ENCODE measurements at regions not wholly inside any gene's neighbourhood (a gene's known extent, or its start where the extent isn't known, plus 50 kb on each side); places are given as distances from the start of the nearest gene placed in this dataset.
"Not testable (repeated sequence)": the region's sequence is repeated elsewhere in the genome, so short reads cannot be mapped to it uniquely, and the experiment has no call there.

DNA sequence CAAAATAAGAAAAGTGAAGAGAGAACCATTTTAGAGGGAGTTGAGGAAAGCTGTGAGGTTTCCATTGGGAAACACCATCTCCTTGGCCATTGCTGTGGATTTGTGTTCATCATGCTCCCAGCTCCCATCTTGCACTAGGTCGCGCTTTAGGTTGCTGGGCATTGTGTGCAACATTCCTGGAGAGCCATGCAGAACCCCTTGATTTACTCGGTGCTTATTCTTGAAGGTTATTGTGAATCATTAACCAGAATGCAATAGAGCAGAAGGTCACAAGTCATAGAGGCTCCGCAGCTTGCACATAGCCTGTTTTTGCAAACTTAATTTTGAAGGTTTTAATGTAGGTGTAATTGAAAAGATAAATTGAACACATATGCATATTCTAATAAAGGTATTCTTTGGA, 239.2 kb upstream of the IL12A start:
- no peak for DNase-seq

DNA sequence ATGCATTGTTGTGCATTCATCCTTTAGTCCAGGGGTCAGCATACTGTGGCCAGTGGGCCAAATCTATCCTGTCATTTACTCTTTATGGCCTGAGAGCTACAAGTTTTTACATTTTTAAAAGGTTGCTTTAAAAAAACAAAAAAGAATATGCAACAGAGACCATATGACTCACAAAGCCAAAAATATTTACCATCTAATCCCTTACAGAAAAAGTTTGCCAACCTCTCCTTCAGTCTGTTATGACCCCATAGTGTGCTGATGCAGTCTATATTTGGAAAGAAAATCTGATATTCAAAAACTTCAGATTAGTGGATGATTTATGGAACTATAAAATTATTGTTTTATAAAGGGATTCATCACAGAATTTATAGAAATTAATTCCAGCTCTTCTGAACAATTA, 237.5 kb upstream of the IL12A start:
- no peak for DNase-seq

DNA sequence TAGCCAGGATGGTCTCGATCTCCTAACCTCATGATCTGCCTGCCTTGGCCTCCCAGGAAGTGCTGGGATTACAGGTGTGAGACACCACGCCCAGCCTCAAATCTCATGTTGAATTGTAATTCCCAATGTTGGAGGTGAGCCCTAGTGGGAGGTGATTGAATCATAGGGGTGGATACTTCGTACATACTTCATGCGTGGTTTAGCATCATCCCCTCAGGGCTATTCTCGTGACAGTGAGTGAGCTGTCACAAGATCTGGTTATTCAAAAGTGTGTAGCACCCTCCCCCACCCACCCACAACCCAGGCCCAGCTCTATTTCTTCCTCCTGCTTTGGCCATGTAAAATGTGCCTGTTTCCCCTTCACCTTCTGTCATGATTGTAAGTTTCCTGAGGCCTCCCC, 236.9 kb upstream of the IL12A start:
- DNase-seq: no peak

DNA sequence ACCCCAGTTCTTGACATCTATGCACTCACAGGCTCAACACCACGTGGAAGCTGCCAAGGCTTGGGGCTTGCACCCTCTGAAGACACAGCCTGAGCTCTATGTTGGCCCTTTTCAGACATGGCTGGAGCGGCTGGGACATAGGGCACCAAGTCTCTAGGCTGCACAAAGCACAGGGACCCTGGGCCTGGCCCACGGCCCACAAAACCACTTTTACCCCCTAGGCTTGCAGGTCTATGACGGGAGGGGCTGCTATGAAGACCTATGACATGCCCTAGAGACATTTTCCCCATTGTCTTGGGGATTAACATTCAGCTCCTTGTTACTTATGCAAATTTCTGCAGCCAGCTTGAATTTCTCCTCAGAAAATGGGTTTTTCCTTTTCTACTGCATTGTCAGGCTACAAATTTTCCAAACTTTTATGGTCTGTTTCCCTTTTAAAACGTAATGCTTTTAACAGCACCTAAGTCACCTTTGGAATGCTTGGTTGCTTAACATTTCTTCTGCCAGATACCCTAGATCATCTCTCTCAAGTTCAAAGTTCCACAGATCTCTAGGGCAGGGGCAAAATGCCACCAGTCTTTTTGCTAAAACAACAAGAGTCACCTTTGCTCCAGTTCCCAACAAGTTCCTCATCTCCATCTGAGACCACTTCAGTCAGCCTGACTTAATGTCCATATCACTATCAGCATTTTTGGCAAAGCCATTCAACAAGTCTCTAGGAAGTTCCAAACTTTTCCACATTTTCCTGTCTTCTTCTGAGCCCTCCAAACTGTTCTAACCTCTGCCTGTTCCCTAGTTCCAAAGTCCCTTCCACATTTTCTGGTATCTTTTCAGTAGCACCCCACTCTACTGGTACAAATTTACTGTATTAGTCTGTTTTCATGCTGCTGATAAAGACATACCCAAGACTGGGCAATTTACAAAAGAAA, 232.1 kb upstream of the IL12A start:
- not testable (repeated sequence) for DNase-seq

DNA sequence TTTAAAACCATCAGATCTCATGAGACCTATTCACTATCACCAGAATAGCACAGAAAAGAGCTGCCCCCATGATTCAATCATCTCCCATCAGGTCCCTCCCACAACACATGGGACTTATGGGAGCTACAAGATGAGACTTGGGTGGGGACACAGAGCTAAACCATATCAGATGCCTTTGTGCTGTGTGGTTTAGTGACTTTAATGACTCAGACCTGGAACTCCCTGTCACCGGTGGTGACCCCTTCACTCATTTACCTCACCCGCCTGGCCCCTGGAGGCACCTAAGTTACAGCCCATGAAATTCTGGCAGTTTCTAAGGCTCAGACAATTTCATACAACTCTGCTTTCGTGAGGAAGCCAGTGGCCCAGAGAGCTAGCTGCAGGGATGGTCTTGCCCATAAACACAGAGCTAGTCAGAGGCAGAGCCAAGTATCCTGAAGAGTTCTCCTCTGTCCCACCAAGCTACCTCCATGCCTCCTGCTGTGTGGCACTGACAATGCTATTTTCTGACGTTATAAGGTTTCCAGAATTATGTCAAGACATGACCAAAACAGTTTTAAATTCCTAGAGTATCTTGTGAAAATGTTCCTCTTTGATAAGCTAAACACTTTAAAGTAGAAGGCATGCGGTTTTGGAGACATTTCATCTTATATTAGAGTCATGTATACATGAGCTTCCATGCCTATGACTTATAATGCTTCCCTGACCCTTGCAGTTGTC, 231.1 kb upstream of the IL12A start:
- no peak for DNase-seq

DNA sequence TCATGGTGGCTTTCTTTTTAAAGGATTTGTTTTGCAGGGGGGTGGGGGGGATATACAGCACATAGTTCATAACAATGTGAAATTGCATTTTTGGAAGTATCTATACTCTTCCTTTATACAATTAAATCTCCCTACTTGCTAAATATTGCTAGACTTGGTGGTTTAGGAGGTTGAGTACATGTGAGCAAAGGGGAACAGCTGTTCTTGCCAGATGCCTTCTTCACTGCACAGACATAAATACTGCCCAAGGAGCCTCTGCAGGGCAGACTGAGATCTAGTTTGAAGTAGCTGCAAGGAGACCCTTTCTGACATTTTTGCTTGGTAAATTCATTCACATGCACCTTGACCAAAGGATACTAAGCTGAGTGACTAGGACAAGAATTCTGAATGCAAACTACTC, 228.6 kb upstream of the IL12A start:
- DNase-seq: no peak

DNA sequence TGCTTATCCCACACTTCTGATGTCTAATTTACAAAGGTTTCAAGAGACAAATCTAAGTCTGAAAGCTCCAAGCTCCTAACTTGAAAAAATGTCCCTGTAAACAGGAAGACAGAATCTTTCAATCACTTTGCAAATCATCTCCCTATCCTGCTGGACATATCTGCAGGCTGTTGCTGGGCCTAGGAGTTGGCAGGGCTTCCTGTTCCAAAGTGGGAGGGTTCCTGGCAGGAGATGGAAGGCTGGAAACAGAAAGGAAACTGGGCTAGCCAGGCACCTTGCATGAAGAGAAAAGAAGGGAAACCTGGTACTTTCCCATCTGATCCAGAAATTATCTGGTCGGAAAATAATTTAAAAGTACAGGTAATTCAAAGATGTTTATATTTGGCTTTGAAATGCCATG, 227.3 kb upstream of the IL12A start:
- DNase-seq: no peak

DNA sequence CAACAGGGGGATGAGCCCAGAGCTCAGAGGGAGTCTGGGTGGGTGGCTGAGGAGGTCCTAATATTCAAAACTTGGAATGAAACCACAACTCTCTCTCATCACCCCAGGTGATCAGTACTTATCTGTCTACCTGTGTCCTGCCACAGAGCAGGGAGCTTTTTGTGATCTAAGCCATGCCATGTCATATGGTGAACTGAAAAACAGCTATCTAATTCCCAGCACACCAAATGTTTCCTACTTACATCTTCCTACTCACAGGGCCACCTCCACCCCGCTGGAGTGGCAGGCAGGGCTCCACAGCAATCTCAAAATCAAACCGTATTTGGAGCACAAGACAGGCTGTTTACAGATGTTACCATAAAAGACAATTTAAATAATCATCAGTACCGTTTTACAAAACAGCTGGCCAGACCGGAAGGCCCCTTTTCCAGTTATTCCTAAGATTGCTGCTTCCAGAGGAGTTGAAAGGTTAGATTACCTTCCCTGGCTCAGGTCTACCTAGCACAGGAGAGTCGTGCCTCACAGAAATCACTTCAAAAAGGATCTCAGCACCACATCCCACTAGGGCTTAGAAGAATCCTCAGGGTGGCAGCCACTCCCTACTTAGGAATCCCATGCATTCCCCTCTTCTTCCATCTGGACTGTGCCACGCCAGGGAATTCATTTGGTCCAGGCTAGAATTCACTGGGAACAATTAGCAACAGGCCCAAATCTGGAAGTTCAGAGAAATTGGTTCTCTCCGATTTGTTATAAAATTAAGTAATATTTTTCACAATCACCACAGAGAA, 226.6 kb upstream of the IL12A start:
- DNase-seq: no peak

DNA sequence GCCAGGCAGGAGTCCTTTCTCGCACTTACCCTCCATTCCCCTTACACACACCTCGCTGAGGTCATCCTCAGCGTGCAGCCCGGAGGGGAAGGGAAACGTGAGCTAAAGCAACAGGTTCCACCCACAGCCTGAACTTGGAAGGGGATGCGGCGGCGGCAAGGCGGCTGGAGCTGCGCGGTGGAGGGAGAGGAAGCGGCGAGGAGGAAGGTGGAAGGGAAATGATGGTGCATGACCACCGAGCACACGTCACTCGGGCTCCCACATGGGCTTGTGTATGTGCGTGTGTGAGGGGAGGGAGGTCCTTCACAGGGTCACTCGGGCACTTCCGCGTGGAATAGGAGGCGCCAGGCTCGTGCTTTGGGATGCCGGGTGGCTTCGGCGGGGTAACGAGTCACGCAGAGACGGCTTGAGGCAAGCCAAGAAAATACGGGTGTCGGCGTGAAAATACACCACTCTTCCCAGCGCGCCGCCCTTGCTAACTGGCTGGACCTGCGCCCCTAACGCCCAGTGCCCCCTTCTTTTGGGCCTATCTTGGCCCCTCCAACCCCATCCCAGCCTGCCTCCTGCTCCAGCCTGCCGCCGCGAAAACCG, 225.5 kb upstream of the IL12A start:
- peak; percentile 32 for DNase-seq

DNA sequence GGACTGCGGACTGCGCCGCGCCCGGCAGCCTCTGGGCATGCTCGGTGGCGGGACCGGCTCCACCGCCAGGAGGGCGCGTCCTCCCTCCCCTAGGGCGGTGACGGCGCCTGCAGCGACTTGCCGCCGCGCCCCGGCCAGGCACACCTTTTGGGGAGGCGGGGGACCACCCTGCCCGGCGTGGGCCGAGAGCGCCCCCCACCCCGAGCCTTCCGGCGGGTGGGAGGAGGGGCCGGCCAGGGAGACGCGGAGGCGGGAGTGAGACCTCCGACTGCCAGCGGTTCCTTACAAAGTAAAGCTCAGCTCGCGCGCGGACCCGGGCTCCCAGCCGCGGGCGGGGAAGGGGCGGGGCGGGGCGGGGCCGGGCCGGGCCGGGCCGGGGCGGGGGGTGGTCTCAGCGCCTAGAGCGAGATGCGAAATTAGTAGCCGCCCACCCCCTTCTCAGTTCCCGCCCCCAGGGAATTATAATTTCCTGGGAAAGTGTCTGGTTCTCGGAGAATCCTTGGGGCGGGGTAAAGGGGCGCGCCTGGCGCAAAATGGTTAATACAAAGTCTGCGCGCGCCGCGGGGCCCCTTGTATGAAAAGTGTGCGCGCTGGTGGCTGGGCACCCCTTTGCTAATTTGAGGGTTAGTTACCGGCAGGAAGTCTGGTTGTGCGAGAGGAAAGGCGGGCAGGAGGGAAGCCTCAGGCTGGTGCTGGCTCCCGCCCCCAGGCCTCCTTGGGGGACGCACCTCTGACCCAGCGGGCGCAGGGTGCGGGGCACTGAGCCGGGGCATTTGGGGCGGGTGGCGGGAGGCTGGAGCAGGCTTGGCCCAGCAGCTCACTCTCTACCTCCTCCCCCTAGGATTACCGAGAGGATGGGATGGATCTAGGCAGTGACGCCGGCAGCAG, 224.8 kb upstream of the IL12A start:
- DNase-seq: peak; percentile 82

DNA sequence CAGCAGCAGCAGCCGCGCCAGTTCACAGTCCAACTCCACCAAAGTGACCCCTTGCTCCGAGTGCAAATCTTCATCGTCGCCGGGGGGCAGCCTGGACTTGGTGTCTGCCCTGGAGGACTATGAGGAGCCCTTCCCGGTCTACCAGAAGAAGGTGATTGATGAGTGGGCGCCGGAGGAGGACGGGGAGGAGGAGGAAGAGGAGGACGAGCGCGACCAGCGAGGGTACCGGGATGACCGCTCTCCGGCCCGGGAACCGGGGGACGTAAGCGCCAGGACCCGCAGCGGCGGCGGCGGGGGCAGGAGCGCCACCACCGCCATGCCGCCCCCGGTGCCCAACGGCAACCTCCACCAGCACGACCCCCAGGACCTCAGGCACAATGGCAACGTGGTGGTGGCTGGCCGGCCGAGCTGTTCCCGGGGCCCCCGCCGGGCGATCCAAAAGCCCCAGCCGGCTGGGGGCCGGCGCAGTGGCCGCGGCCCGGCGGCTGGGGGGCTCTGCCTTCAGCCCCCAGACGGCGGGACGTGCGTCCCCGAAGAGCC, 224.1 kb upstream of the IL12A start:
- no peak for DNase-seq

DNA sequence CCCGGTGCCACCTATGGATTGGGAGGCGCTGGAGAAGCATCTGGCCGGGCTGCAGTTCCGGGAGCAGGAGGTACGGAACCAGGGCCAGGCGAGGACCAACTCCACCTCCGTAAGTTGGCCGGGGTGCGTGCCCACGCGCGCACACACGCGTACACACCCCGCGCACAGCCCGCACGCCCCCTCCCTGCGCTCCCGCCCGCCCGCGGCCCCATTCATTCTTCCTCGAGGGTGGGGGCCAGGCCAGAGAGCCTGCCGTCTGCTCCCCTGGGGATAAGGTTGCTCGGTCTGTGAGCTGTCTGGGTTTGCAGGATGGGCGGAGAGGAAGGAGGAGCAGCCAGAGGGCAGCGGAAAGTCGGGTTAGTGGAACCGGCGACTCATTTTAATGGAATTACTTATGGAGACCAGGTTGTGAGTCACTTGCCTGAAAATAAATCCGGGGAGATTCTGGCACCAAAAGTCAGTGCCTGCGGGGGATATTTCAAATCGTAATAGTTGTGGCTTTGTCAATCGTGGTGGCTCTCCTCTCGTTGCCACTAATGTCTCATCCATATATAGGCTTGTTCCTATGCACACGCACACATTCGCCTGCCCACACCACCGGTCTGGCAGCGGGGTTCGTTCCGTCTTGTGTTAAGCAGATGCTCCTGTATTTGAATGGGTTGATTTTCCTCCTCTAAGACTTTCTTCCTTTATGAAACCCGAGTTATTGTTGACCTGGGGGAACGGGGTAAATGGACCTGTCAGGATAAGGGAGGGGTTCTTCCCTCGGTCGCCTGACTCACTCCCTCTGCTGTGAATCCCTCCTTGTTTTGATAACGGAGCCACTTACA, 223.4 kb upstream of the IL12A start:
- DNase-seq: peak; percentile 56

DNA sequence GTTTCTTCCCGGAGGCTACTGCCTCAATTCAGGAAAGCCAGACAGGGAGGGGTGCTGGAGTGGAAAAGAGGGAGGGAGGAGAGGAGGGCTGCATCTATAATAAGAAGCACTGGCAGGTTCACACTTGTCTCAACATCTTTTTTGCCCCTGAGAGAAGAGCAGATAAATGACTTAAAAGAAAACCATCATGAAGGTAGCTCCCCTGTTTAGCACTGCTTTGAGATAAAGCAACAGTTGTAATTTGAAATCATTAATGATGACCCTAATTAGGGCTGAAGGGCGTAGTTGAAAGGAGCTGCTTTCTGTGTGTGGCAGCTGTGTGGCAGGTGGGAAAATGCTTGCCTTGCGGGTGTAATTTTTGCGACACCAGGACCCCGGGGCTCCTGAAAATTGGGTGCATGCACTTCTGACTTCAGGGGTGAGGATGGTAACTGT, 222.8 kb upstream of the IL12A start:
- DNase-seq: peak; percentile 11

DNA sequence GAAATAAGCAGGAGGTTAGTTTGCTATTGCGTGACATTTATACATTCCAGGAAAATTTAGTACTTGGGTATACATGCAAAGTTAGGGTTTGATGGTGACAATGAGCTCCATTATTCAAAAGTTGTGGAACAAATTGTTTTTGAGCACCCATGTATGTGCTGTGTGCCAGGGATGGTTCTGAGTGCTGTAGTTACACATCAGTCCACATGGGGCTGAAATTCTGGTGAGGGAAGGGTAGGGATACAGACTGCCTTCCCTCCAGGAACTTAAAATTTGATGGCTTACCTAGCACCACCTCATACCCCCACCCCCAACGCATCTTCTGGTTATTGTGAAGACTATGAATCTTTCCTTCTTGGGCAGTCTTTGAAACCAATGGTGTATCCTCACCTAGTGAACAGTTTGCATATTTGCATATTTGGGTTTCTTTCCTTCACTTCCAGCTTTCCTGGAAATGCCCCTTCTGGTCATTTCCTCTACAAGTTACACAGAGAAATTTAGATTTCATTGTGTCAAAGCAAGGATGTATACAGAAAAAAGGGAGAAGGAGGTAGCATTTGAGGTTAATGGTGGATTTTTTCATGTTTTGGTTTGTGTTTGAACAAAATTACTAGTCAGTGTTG, 222.0 kb upstream of the IL12A start:
- no peak for DNase-seq

DNA sequence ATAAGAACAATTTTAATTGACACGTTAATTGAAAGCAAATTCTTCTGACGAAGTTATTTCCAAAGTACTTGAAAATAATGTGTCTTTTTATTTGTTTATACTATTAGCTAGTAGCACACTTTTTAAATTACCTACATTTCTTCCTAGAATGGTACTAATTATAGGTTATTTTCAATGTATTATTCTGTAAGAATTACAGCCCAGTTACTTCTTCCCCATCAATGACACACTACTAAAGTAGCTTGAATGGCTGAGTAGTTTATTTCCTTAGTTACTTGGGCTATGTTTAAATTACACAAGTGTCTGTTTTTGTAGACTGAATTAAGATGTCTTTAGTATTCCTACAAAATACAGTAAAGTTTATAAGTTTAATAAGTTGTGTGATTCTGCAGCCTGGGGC, 217.6 kb upstream of the IL12A start:
- DNase-seq: peak; percentile 8

DNA sequence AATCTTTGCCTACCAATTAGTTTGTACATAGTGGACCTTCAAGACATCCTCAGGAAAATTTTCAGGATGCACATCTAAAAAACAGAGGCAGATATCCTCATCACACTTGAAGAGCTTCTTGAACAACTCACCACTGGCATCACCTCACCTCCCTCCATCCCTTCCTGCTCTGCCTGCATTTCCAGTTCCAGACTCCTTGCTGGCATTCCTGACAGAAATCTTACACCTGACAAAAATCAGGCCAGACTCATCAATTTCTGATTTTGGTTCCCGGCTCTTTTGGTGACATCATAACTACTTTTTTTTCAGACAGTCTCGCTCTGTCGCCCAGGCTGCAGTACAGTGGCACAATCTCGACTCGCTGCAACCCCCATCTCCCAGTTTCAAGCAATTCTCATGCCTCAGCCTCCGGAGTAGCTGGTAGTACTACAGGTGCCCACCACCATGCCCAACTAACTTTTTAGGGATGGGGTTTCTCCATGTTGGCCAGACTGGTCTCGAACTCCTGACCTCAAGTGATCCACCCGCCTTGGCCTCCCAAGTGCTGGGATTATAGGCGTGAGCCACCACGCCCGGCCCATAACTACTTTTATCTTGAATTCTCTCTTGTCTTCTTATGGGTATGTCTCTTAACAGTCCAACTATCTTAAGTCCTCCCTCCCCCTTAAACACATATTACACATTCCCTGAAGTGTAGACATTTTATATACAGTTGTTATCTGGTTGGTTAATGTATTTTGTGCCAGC, 216.6 kb upstream of the IL12A start:
- DNase-seq: no peak

DNA sequence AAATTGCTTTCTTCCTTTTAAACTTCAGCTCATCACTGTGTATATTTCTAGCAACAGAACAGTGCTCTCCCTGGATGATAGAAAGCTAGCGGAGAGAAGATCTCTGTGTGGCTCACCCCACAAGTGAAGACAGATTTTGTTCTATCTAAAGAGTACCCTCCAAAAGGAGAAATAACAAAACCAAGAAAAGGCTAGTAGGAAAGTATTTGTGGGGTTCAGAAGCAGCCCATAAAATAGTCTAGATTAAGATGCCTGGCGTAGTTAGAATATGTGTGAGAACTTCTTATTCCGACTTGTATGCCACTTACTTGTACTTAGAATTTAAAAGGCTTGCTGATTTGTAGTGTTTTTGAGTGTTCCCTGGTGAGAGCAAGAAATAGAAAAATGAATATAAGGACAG, 214.9 kb upstream of the IL12A start:
- no peak for DNase-seq

DNA sequence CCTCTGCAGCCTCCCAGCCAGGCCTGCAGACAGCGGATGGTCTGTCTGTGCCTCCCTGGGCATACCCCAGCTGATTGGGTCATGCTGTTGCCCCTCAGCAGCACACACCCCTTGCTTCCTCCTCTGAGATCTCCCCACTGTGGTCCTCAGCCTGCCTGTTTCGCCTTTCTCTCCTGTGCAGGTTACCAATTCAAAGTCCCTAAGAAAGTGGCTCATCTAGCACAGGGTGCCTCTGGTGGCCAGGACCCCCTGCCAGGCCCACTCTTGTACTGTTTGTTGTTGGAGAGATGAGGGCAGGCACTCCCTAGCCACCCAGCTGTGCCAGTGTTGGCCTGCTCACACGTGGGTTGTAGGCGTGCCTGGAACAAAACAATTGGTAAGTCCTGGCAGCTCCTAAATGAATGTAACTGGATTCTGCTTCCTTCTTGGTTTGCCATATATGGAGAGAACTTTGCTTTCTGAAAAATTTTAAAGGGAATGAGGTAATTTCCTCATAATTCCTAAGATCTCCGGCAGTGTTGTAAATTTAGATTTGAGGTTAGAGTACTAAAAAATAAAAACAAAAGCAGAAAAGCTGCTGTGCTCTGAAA, 213.2 kb upstream of the IL12A start:
- no peak for DNase-seq

DNA sequence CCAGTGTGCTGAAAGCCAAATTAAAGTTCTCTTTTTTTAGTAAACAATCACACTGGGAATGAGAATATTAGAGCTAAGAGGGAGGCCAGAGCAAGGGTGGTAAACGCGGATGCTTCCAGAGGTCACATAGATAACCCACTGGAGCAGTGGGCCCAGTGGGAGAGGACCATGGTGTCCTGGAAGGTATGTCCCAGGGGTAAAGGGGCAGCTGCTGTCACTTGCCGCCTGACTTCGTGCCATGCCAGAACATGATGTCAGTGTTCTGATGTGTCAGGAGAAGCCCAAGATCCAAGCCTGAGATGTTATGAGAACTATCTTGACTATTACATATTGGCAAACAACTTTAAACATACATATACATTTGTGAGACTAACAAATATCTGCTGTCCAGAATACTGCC, 211.9 kb upstream of the IL12A start:
- DNase-seq: no peak

Data from NCI-H1436 (cell line).